VCaP (cell line): ENCODE measurements at regions not wholly inside any gene's neighbourhood (a gene's known extent, or its start where the extent isn't known, plus 50 kb on each side); places are given as distances from the start of the nearest gene placed in this dataset.

Experiments used
- H3K27ac ChIP-seq: fragments of 450-650 bp; 2 replicates; pipeline ENCODE4 v1.5.1; 2017
- TF ChIP-seq, protein P1 (sequence below): fragments of 450-650 bp; conservative IDR thresholded peaks from 2 replicates; pipeline ENCODE4 v1.5.1; 2017; ENCODE audit warnings: mild to moderate bottlenecking, moderate library complexity

DNA sequence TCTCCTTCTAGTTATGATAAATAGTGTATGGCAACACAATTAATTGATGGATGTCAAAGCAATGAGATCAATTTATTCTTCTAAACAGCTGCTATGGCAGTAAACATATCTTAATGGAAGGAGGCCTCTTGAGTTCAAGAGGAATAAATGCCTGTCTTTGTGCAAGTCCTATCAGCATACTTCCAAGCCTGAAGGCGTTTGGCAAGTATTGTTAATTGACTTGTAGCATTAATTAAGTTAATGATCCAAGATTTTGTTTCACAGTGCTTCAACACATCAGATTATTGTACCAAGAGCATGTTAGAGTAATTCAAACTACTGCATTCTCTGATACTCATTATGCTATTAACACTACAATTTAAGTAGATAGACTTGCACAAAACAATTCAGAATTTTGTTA lies 144.8 kb downstream of the FAT4 start:
- TF ChIP-seq, protein P1, sequence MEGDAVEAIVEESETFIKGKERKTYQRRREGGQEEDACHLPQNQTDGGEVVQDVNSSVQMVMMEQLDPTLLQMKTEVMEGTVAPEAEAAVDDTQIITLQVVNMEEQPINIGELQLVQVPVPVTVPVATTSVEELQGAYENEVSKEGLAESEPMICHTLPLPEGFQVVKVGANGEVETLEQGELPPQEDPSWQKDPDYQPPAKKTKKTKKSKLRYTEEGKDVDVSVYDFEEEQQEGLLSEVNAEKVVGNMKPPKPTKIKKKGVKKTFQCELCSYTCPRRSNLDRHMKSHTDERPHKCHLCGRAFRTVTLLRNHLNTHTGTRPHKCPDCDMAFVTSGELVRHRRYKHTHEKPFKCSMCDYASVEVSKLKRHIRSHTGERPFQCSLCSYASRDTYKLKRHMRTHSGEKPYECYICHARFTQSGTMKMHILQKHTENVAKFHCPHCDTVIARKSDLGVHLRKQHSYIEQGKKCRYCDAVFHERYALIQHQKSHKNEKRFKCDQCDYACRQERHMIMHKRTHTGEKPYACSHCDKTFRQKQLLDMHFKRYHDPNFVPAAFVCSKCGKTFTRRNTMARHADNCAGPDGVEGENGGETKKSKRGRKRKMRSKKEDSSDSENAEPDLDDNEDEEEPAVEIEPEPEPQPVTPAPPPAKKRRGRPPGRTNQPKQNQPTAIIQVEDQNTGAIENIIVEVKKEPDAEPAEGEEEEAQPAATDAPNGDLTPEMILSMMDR = no peak
- H3K27ac ChIP-seq = no peak overlapping the region

DNA sequence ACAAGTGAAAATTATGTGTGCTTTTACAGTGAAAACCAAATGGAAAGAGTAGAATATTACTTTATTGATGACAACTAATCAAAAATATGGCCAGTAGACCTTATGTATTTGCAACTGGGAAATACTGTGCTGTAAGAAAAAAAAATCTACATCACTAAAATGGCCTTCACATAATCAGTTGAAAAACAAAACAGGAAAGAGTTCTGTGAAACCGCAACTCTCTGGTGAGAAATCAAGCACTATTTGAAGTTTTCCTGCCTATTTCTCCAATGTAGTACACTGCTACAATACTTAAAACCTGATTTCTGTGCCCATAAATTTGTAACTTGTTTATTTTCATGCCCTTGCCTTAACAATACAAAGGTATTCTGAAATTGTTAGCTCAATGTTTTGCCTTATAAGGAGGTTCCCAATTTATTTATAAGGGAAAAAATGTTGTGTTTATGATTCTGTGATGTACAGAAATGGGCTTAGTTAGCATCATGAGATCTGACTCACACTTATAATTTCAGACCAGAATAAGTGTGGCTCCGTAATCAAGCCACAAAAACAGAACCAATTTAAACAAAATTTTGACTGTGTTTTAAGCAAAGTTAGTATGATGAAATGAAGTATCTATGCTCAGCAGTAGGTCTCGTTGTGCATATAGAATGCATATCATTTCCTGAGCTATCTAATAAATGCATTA lies 147.1 kb downstream of the FAT4 start:
- TF ChIP-seq, protein P1 = no peak
- H3K27ac ChIP-seq = no peak overlapping the region

DNA sequence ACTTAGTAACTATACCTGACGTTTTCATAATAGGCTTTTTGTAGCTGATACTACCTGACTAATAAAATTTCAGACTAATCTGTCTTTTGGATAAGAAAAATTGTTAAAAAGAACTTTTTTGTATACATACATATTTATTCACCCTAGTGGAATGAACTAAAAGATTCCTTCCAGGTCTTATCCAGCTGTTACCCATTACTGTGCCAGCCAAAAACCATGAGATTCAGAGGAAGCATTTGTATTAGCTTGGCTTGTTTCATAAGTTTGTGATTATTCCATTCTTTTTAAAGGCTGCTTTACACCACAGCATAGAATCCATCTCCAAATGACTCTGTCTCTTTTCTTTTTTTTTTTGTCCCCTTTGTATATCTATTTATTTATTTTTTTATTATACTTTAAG lies 149.4 kb downstream of the FAT4 start:
- H3K27ac ChIP-seq = no peak overlapping the region
- TF ChIP-seq, protein P1 = no peak

DNA sequence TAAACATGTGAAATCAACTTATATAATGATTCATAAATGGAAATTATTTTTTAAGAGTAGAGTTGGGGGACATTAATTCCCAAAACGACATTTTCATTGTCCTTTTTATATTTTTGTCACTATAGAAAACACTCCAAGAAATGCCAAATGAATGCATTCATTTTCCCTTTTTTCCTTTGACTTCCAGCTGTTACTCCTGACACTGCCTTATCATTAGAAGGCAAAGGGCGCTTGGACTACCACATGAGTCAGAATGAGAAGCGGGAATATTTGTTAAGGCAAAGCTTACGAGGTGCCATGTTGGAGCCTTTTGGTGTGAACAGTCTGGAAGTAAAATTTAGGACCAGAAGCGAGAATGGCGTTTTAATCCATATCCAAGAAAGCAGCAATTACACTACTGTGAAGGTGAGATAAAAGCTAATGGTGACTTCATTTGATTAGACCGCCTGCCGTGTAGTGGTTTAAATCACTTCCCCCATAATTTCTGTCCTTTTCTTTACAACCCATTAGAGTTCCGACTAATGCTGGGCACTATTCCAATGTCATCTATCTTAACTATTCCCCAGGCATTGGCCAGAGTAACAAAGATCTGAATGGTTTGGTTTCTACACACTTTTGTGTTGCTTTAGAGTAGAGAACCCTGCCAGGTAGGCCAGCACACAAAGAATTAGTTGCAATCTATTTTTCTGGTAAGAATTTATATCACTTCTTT lies 166.7 kb downstream of the FAT4 start:
- H3K27ac ChIP-seq = no peak overlapping the region

GRCh38 chr4:125482822-125483221 lies 168.1 kb downstream of the FAT4 start:
- TF ChIP-seq, protein P1 = no peak
- H3K27ac ChIP-seq = no peak overlapping the region

More for the DNA sequence above, 166.7 kb downstream of the FAT4 start:
- TF ChIP-seq, protein P1 = no peak

DNA sequence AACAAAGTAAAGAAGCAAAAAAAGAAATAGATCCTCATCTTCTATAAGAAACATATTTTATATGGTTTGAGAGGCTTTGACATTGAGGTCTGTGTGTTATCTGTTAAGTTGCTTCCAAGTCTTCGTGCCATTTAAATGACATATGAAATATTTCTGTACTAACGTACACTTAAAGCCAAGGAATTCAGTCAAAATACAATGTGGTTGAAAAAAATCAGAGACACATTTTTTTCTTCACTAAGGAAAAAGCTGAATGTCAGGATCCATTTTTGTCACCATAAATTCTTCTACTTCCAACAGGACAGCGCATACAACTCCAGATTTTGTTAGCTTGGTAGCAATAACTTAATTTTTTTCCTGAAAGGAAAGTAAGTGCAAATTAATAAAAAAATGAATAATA lies 168.5 kb downstream of the FAT4 start:
- TF ChIP-seq, protein P1 = no peak
- H3K27ac ChIP-seq = no peak overlapping the region

DNA sequence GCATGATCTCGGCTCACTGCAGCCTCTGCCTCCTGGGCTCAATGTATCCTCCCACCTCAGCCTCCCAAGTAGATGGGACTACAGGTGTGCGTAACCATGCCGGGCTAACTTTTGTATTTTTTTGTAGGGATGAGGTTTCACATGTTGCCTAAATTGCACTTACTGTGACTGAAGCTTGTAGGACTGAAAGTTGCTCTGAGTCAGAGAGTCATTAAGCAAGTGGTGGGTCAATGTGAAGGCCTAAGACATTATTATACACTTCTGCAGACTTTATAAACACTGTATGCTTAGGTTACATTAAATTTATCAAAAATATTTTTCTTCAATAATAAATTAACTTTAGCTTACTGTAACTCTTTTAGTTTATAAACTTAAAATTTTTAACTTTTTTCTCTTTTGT lies 170.2 kb downstream of the FAT4 start:
- H3K27ac ChIP-seq = no peak overlapping the region
- TF ChIP-seq, protein P1 = no peak
